Medulla oblongata (tissue), 1 donor: ENCODE measurements at regions not wholly inside any gene's neighbourhood (a gene's known extent, or its start where the extent isn't known, plus 50 kb on each side); places are given as distances from the start of the nearest gene placed in this dataset.

ENCODE experiments used
- DNase-seq: peaks from one replicate; pipeline ENCODE4 v3.0.0-alpha.2; 2015; ENCODE audit errors: extremely low spot score

DNA sequence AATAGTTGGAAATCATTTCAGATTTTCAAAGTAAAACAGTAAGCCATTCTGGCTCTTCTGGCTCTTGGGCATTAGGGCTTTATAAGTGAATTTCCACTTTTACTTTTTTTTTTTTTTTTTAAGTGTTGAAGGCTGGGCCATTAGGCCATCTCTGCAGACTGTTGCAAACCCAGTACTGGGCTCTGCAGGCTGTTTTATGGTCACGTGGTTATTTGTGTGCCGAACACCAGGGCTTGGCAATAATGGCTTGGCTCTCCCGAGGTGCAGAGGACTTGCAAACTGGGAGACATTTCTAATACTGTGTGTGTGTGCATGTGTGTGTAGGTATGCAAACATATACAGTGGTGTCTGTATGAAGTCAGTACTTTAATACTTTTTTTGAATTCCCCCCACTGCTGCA, 194.9 kb upstream of the CDH5 start:
- DNase-seq = no peak

DNA sequence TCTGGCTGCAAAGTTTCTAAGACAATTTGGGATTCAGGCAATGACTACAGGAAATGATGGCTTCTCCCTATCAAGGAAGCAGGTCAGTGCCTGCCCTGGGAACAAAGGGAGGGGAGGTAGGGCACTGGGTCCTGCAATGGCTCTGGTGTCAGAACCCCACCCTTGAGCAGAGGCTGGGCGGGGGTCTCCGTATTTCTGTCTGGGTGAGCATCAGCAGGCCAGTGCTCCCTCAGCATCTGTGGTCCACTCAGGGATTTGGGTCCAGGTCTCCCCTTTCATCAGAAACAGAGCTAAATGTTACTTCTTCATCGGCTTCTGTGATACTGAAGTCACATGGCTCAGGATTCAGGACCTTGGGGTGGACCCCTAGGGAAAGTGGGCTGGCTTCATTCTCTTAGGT, 195.5 kb upstream of the CDH5 start:
- no peak for DNase-seq

DNA sequence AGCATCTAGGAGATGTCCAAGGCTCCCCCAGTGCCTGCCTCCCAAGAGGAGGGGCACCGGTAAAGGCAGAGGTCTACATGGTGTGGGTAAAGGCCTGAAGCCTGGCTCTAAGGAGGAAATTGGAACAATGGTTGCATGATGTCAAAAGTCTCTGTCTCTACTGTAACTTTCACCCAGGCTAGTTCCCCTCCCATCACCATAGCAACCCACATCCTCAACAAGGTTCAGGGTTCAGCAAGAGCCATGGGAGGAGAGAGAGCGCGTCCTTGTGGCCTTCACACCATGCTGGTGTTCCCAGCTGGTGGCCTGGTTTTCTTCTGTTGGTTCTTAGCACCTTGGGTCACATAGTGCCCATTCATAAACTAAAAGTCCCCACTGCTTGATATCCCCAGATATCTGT, 196.7 kb upstream of the CDH5 start:
- no peak for DNase-seq

DNA sequence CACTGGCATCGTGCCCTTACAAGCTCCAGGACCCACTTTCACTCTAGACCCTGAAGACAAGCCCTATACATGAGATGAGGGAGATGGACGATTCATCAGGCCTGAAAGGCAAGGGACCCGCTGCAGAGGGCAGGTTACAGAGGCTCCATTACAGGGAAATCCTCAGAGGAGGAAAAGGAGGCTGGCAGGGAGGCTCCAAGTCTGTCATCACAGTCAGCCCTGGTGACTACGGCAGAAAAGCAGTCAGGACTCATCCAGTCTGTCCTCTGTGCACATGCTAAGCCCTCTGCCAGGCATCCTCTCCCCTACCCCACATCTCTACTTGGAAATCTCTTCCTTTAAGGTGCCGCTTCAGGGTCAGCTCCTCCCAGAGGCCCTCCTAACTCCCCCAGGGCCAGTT, 197.7 kb upstream of the CDH5 start:
- DNase-seq = no peak

DNA sequence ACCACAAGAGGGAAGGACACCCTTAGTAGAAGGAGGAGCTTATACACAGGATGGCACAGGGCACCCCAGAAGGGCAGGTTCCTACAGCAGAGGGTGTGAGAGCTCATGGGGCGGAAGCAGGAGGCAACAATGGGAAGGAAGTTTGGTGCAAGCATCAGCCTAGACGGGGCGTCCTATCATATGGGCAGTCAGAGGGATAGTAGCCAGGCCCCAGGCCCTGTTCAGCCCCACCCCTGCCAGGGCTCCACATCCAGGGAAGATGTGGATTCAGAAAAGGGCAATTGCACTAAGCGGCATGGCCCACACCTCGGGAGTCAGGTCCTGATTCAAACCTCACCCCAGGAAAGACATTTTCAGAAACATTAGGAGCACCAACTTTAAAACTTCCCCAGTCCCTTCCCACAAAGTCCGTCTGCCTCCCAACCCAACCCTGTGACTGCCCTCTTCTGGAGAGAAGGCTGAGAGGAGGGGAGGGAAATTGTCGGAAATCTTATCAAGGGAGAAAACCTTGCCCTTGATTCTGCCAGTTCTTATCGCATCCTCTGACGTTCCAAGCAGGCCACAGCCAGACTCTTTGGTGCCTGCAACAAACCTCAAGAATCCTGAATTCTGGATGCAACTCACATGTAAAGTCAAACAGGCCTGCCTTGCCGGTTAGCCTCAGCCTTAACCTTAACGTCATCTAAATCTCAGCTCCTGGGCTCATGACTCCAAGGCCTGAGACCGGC, 198.8 kb upstream of the CDH5 start:
- no peak for DNase-seq

DNA sequence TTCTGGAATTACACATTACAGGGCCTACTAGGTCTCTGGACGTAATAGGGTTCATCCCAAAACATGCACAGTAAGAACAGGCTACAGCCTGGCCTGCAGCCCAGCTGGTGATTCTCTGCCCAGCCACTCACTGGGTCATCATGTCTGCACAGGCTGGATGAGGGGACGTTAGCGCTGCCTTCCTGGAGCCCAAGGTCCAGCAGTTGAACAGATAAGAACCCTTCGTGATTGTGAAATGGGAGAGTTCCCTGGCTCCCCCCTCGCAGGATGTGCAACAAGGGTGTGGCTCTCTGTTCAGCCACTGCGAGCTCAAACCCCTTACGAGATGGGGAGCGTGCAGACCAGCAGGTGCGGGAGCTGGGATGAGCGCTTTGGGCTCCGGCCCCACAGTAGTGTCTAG, 200.0 kb upstream of the CDH5 start:
- DNase-seq = no peak

DNA sequence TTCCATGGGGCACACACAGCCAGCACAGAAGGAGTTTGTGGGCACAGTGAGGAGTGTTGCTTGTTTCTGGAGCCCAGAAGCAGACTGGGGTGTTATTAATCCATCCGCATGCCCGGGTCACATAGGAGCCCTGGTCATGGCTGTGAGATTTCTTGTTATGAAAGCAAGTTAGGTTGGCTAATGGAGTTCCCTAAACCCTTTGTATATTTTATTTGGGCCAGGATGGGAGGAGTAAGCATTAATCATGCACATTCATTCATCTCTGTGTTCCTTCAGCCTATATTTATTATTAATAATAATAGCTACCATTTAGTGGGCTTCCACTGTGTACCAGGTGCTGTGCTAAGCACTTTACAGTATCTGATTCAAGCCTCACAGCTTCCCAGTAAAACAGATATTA, 200.6 kb upstream of the CDH5 start:
- no peak for DNase-seq

DNA sequence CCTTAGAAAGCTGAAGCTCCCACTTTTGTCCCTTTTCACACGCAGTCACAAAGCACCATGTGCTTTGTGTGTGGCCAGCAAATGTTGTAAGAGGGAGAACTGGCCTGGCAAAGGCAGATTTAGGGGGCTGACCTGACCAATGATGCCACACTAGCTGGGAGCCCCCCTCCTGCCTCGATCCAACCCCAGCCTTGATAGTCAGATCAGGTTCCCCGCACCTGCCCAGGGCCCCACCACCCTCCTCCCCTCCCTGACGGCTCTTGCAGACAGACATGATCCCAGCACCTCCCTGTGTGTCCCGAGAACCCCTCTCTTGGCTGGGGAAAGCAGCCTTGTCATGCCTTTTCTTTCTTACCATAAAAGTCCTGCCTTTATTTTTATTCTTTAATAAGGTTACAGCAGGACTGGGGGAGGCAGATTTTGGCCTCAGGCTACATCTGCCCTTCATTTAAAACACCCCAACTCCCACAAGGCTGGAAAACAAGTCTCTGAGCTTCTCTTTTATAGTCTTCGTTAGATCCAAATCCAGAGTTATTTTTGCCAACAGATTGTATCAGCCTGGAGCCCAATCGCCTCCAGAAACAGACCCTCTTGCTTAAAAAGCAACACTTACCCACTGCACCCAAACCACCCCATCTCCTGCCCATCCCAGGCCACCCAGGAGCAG, 201.8 kb upstream of the CDH5 start:
- no peak for DNase-seq

DNA sequence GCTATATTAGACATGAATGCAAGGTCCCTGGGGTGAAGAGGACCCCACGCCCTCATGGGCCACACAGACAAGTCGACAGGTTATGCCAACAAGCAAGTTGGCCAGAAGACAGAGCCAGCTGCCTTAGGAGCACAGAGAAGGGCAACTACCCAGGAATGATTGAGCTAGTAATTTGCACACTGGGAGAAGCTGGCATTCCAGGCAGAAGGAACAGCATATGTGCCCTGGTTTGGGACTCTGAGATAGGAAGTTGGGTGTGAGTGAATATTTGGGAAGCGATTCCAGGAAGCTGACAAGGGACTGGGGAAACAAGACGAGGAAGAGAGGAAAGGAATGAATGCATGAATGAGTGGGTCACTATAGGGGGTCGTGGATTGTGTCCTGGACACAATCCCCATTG, 203.7 kb upstream of the CDH5 start:
- no peak for DNase-seq

DNA sequence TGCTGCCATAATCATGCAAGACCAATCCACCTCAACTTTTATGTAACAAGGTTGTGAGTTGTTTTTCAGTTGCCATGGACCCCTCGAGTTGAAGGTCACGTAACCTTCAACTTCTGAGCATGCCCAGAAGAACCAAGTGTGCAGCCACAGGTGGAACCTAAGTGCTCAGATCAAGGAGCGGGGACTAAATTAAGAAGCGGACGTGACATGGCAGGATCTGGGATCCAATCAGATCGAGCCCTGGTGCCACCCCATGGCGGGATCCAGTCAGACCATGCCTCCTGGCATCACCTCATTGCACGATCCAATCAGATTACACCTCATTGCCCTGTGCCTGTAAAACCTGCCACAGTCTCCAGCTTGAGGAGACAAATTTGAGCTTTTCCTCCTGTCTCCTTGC, 204.5 kb upstream of the CDH5 start:
- no peak for DNase-seq

DNA sequence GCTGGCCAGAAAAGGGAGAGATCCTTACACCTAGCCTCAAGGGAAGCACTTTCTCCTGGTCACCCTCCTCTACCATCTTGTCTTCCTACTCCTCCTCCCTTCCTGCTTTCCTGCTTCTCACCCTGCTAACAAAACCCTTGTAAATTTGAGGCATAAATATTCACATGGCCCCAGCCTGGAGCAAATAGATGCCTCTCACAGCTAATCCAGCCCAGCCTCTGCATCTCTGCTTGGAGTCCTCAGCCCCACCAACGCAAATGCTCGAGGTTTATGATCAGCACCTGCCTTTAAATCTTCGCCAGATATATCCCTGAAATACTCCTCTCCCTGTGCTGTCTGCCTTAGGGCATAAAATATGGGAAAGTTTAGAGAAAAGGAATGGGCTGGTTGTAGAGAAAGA, 205.2 kb upstream of the CDH5 start:
- no peak for DNase-seq

DNA sequence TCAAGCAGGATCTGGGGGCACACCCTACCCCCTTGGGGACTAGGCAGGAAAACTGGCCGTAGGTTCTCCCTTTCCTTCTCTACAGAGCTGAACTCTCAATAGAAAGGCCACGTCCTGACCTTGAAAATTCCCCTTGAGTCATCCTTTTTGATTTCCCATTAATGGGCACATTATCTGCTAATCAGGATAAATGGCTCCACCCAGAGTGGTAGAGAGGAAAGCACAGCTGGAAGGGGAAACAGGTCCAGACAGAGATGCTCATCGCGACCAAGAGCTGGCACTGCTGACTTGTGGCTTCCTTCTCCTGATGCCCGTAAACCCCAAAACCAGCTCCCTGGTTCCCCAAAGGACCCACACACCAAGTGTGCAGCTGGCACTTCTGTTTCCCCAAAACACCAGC, 206.5 kb upstream of the CDH5 start:
- DNase-seq = no peak

DNA sequence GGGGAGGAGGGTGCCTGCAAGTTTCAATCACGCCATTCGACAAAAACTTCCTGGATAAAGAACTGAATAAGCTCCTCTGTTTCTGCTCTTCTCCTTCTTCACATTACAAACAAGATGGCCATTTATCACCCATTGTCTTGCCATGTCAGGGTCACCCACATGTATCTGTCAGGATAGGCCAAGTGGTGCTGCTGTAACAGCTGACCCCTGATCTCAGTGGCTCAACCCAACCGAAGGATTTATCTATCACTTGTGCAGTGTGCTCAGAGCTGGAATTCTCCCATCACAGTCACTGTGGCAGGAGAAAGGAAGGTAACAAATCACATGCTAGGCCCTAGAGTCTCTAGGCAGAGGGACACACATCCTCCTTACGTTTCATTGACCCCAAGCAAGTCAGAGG, 210.0 kb upstream of the CDH5 start:
- no peak for DNase-seq

DNA sequence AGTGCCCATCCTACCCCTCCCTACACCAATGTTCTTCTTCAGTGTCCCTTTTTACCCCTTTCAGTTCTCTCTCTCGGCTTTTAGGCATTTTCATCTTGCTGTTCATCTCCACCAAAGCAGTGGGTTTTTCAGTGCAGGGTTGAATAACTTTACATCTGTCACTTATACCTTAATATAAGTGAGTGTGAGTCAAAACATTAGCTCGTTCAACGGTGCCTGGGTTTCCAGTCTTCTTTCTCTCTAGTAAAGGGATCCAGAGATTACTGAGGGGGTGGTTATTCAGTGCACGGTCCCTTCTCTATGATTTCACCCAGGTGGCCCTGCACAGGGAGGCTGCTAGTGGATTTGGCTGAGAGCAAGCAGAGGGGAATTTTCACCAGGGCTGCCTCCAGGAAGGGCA, 210.6 kb upstream of the CDH5 start:
- no peak for DNase-seq

DNA sequence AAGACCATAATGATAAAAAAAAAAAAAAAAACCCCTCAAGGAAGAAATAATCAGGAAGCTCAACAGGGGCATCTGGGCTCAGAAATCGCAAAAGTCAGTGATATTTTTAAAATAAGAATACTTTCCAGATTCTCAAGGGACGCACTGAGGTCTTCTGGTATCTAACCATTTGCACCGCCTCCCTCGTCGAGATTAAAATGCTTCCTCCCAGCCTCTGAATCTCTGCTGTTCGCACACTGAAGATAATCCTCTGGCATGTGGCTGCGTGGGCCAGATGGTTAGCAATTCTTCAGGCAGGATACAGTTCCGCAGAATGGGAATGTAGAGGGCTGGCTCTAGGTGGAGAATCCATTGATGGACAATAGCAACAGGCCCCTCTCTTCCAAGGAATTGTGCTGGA, 211.7 kb upstream of the CDH5 start:
- DNase-seq = no peak

DNA sequence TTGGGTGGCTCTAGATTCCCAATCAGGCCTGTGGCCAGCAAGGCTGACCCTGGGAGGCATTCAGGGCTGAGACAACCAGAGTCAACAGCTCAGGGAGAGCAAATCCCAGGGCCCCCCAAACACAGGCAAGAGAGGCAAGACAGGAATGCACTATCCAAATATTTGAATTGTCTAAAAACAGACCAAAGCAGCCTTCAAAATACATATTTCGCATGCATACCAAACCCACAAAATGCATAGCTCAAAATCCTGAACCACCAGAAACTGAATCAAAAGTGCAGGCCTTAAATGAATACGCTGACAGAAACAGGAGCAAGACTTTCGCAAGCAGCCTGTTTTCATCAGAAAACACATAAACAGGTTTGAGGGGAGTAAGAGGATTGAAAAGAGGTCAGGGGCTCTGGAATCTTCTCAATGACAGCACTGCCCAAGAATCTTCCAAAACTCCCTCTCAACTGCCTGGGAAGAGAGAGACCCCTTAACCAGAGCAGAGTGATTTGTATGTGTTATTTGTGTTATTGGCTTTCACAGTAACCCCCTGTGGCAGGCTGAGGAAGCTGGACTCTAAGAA, 213.6 kb upstream of the CDH5 start:
- no peak for DNase-seq

DNA sequence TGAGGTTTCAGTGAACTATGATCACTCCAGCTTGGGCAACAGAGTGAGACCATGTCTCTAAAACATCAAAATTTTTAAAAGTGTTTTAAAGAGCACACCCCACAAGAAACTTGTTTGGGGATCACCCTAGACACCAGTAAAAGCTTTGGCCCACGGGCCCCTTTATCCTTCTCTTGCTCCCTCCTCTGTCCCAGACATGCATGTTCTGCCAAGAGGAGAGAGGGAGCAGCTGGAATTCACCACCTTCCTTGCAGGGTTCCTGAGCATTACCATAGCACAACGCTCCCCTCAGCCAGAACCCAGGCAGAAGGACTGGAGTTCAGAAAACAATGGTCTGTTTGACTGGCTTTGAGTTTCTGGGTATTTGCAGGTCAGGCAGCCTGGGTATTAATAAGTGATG, 214.3 kb upstream of the CDH5 start:
- DNase-seq = no peak

DNA sequence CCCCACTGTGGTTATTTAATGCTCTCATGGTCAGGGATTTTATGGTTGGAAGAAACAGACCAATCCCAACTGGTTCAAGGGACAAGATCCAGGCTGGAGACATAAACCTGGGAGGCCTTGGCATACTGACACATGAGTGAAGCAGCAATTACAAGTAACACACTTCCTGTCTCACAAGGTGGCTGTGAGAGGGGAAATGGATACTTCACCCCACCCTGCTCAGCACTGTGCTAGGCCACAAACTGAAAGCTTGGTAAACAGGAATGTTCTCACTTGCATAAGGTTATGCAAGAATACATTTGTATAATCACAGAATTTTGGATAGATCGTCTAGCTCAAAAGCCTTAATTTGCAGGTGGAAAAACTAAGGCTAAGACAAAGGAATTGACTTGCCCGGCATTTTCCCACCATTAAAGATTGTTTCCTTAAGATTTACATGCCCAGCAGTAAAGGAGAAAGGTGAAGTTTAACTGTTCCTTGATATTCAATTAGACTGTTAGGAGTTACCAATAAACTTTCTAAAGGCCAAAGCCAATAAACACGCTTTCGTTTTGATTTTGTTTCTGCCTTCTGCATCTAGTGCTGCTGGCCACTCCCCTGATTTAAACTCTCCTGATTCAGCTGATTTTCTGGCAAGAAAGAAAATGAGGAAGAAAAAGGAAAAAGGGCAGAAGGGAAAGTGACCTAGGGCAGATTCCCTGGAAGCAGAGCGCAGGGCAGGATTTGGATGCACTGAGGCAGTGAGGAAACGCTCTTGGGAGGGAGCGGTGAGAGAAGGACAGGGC, 215.6 kb upstream of the CDH5 start:
- no peak for DNase-seq

DNA sequence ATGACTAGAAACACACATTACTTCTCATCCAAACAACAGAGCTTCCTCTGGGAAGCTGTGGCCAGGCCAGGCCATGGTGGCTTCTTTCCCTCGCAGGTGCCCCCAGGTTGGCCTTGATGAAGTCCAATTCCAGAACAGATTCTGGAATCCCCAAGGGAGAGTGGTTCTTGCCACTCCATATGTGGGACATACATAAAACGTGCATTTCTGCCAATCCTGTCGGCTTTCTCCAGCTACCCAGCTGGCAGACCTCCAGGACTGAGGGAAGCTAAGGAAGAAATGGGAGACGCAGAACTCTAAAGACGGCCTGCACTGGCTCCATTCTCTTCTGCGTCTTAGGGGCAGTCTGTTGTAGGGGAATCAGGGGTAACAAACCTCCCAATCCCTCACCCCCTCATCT, 219.2 kb upstream of the CDH5 start:
- DNase-seq = no peak

DNA sequence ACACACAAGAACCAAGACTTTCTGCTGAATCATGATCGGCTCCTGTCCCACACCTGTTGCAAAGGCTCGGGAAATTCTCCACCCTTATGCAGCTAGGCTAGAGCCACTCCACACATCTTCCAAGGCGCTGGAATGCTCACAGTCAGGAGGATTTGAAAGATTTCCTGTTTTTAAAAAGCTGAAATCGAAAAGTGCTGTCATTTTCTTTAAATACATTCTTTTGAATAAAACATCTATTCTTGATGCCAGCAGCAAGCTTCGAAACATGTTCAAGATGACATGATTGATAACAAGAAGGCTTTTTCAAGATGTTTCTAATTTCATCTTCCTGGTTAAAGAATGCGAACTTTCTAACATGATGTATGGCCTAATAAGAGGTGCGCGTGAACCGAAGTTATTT, 219.7 kb upstream of the CDH5 start:
- no peak for DNase-seq

DNA sequence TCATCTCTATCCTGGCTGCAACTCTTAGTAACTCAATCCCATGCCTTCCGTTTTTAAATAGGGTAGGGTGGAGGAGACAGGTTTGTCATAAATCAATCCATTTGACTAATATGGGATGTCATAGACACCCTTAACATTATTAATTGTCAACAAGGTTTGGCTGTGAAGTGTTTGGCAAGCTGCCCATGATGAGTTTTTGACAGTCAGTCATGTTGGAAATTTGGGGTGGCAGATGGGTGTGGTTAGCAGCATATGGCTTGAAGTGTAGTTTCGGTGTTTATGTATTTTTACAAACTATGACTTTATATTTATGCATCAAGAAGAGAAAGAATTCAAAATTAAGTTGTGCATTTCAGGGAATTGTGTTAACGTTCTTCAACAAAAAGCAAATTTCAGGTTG, 221.8 kb upstream of the CDH5 start:
- DNase-seq = no peak

DNA sequence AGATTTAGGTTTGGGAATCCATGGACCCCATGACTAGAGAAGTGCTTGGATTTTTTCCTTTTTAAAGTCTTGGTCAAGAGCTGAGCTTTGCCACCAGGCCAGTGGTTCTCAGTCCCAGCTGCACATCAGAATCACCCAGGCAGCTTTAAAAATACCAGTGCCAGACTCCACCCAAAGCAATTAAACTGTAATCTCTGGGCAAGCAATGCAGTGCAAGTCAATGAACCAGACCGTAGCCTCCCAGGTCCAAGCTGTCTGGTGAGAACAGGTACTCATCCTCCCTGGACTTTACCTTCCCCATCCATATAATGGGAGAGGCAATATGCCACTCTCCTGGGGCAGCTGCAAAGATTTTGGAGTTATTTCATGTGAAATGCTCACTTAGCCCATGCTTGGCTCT, 223.1 kb upstream of the CDH5 start:
- no peak for DNase-seq

DNA sequence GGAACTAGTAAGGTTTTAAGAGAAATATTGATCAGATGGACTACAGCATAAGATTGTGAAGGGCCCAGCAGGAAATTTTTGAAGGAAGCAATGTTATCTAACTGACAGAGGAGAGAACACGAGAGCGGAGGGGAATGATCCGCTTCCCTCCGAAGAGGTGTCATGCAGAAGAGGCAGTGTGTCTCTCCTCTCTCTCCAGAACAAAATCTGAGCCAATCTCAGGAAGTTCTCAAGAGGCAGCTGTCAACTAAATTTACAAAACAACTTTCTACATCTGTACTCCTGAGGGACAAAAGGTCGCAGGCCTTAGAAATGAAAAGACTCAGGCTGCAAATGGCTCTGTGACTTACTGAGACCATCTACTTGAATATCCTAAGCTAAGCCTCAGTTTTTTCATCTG, 224.6 kb upstream of the CDH5 start:
- DNase-seq = no peak
